HG03571 (cell line): ENCODE measurements at regions not wholly inside any gene's neighbourhood (a gene's known extent, or its start where the extent isn't known, plus 50 kb on each side); places are given as distances from the start of the nearest gene placed in this dataset.
"Not testable (repeated sequence)": the region's sequence is repeated elsewhere in the genome, so short reads cannot be mapped to it uniquely, and the experiment has no call there.

Experiments used
- ATAC-seq: cut with Tn5 transposase; IDR thresholded peaks from one replicate; pipeline ENCODE4 v1.9.1; 2021; ENCODE audit not compliant: unreplicated experiment

DNA sequence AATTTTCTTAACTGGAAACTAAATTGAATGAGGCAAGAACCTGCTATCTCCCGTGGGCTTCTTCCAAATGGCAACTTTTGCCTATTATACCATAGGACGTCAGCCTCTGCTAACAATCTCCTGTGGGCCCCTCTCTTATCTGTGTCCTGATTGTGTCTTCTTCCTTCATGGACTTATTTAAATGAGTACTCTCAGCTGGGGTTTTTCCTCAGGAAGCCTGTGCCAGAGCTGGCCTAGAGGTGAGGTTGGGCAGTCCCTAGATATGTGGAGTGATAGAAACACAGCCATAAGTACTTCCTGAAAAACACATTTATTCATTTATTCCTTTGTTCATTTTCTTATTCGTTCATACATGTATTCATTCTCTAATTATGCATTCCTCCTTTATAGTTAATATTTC is 712.5 kb upstream of the SLIT2 start:
- ATAC-seq, result no peak

DNA sequence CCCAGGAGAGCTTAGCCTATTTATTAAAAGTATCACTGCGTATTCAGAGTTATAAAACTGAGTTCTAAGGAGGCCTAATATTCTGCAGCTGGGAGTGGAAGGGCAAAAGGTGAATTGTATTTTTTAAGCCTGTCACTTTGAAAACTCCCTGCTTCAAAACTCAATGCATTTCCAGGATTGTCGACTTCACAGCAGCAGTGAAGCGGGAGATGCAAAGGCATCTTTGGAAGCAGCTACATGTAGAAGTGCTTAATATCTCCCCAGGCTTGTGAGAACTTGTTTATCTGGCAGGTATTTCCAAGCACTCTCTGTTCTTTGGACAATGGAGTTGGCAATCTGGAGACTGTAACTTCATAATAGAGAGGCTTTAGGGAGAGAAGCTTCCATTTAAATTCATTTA is 717.5 kb upstream of the SLIT2 start:
- no peak for ATAC-seq

DNA sequence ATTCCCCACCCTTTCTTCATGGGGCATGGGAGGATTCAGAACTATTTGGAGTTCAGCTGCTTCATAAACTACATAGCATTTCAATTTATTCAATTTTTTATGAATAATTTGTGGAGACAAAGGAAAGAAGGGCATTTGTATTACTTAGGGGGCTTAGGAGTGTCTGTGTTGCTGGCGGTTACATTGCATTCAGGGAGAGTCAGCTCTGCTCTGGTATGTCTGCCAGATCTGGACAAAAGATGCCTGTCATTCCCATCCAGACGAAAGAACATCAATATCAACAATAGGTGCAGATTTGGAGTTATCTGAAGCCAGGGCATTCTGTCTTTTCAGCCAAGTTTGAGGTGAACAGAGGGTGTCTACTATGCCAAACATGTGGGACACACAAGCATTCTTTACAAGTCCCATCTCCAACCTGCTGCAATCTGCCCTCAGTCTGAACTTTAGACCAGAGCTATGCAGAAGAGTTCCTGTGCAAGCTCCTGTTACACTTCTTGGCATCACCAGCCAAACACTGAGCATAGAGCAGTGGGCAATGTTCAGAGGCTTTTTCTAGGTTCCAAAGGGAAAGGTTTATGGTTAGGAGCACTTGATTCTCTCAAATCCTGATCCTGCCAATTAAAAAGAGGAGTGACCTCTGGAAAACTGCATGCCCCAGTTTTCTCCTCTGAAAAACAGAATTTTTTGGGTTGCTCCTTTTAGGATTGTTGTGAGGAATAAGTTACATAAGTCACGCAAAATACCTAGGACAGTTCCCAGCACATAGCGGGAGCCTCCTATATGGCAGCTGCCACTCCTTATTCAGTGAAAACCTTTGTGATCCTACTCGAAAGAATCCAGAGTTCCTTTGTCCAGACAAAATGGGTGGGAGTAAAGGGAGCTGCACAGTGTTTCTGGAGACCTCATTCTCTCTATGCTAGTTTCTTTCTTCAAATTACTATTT is 719.5 kb upstream of the SLIT2 start:
- no peak for ATAC-seq

DNA sequence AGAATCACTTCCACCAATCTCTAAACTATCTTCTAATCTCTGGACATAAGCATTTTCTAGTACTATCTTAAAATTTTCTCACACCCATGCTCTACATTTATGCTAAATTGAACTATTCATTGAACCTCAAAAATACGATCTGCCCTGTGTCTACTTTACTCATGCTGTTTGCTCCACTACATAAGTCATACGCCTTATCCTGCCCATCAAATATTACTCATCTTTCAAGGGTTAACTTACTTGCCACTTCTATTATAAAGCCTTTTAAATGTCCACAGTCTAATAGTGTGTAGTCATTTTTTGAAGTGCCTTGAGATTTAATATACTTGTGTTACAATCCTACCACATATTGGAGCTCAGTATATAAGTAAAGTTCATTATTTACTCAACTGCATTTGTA is 727.7 kb upstream of the SLIT2 start:
- ATAC-seq, result no peak

DNA sequence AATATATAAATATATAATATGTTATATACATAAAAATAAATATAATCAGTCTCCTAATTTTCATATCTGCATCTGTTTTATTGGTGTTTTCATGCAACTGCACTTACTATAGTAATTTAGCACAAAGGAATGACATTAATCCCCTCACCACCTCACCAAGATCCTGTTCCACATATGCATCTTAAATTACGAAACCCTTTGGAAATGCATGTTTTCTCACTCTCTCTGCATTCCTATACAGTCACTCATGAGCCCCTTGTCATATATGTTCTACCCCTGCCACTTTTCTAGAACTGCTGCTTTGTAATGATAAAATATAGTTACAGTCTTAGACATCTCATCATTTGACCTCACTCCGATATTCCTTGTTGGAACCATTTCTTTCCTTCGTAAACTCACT is 728.7 kb upstream of the SLIT2 start:
- no peak for ATAC-seq

DNA sequence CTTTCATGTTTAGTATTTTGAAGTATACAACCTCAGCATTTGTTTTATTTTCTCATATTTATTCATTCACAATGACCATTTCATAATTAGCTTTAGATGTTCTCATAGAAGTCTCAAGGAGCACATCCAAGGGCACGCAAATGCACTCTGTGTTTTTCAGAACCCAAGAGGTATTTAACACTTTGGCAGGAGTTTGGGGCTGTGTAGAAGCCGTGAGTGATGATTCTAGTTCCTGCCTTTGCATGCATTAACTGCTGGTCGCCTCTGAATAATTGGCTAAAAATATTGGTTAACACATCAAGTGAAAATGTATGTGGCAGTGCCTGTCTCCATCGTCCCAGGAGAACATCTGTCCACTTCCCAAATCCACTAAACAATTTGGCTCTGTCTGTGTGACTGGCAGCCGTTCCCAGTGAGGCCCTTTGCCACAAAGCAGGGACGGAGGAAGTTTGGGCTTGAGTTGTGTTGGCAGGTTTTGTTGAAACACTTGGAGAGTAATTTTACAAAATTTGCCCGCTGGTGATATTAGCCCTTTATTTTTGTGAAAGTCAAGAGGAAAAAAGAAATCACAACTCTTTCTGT is 730.7 kb upstream of the SLIT2 start:
- ATAC-seq, result no peak

DNA sequence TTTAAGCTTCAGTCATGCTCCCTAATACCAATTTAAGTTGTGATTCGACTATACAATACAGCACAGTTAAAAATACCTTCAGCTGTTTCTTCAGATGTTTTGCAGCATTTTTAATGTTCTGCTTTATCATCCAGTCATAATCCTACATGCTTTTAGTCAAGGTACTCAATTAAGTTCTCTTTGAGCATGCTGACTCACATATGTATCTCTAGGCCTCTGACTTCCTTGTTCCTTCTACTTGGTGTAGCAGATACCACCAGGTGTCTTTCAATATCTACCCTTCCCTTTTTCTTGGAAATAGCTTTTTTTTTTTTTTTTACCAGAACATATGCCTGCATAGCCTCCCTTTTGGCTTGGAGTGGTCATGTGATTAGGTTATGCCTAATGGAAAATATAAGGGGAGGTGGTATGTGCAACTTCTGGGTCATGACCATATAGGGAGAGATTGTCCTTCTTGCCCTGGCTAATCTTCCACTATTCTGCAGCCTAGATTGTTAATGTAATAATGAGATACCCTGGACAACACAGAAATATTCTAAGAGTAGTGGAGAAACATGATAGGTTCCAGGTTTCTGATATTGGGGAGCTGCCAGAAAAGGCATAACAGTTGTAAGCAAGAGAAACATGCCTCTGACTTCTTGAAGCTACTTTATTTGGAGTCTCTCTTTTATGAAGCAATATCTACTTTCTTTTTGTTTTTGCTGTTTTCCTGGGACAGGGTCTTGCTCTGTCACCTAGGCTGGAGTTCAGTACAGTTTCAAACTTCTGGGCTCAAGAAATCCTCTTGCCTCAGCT is 737.2 kb upstream of the SLIT2 start:
- ATAC-seq, result no peak

DNA sequence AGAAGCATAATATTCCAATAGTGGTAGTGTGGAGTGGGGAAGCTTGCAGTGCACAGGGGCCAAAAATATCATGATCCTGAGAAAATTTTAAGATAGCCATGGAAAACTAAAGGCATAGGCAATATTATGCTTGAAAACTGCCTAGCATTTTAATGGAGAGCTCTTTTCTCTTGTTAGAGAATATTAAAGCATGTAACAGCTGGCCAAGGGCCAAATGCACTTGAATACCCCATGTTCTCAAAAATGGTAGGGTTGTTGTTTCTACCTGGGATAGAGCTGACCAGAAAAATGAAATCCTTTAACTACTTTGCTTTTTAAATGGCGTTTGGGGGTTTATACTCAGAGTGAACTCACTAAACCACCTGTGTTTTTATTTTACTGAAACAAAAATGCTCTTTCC is 739.6 kb upstream of the SLIT2 start:
- ATAC-seq, result no peak

DNA sequence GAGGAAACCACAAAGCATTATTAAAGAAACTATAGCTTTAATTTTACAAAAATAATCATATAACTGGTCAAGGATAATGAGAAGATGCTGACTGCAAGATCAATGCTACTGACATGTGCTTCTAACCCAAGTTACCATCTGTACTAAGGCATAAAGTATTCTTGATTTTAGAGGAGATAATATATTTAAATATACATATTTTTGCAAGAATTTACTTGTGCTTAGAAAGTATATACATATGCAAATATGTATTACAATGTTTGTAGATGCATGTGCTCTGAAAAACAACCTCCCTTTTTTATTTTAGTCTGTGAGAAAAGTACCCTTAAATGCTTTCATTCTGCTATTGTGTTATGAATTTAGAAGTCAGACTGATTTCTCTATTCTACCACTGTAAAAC is 740.7 kb upstream of the SLIT2 start:
- ATAC-seq, result no peak

DNA sequence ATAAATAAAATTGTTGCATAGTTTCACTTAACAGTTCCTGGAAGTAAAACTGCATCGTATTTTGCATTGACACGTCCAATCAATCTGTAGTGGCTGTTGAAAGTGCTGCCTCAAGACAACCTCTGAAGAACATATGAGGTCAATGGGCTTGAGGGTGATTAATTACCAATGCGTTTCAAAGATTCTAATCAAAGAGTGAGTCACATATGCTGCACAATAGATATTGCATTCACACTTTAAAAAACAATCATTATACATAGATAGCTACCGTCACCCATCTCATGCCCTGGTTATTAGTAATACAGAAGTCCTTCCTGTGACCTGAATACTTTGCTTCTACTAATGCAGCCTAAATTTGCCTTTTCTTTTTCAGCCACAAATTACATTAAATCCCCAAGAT is 743.3 kb upstream of the SLIT2 start:
- no peak for ATAC-seq

DNA sequence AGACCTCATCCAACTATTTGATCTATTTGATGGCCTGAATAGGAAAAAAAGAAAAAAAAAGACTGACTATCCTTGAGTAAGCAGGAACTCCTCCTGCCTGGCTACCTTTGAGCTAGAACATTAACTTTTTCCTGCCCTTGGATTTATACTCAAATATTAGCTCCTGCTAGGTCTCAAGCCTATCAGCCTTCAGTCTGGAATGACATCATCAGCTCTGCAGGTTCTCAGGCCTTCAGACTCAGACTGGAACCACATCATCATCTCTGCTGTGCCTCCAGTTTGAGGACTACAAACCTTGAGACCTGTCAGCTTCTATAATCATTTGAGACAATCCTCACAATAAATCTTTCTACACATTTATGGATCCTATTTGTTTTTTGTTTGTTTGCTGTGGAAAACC is 754.0 kb upstream of the SLIT2 start:
- no peak for ATAC-seq

DNA sequence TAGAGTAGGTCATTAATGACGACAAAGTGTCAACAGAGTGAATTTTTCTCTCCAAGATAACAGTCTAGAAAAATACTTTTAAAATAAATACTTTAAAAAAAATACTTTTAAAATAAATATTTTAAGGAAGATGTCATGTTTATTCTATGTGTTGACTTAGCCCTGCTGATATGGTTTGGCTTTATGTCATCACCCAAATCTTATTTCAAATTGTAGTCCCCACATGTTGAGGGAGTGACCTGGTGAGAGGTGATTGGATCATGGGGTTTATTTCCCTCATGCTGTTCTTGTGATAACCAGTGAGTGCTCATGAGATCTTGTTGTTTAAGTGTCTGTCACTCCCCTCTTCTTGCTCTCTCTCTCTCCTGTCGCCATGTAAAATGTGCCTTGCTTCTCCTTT is 754.9 kb upstream of the SLIT2 start:
- no peak for ATAC-seq

DNA sequence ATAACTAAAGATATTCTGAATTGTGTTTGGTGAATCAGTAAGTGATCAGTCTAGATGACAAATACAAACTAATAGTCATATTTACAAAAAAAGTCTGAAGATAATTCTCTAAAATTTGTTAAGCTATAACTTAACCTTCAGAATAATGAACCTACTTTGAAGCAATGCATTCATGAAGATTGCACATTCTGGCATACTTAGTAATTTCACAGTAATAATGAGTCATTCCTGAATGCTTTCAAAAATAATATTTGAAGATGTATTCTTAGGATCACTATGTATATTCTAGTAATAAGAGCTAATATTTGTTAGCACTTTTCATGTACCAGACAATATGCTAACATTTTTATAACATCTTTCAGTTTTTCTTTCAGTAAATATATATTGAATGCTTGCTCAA is 756.7 kb upstream of the SLIT2 start:
- ATAC-seq, result no peak

DNA sequence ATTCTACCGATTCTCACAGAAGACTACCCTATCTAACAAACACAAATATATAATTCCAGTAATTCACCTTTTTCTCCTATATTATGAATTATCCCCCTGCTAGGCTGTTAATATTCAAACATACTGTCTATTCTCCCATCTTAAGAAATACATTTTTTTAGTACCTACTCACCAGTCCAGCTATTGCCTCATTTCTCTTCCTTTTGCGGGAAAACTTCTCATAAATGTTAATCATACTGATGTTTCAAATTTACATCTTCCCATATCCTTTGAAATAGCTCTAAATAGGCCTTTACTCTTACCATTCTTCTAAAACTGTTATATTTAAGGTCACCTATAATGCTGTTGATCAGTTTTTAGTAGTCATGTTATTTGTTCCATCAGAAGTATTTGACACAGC is 759.1 kb upstream of the SLIT2 start:
- no peak for ATAC-seq

DNA sequence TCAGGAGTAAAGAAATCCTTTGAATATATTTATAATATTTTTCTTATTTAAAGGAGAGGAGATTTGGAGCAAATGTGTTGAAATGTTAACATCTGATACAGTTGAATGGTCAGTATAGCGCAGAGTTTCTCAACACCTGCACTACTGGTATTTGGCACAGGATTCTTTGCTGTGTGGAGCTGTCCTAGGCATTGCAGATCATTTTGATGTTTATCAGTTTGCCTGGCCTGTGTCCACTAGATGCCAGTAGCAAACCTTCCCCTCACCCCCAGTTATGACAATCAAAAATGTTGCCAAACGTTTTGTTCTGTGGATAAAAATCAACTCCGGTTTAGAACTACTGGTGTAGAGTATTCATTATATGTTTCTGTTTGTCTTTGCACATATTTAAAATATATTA is 765.3 kb upstream of the SLIT2 start:
- ATAC-seq, result no peak

DNA sequence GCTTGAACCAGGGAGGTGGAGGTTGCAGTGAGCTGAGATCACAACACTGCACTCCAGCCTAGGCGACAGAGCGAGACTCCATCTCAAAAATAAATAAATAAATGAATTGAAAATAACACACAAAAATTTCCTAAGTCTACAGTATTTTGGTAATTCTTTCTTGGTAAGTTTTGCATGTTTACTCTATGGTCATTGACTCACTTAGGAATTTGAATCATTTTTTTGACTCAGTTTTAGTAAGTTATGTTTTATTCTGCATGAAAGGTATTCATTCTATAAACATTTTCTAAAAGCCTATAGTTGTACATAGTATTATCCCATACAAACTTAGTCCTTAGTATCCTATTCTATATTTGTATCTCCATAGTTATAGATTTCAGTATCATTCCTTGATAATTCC is 772.9 kb upstream of the SLIT2 start:
- ATAC-seq, result no peak

DNA sequence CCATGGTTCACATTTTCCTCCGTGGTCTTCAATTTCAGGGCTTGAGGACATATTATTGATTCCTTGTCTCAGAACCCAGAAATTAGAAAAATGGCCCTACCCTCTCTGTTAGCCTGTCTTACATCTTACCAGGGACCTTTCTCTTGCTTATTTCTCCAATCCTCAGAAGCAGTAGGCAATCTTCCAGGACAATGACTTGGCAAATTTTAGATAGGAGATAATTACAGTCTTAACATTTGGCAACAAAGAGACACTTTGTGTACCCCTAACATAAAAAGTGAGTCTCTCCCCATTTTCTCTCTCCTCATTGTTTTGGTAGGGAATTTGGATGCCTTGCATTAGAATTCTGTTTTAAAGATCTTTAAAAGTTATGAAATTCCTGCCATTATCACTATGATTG is 778.1 kb upstream of the SLIT2 start:
- no peak for ATAC-seq

DNA sequence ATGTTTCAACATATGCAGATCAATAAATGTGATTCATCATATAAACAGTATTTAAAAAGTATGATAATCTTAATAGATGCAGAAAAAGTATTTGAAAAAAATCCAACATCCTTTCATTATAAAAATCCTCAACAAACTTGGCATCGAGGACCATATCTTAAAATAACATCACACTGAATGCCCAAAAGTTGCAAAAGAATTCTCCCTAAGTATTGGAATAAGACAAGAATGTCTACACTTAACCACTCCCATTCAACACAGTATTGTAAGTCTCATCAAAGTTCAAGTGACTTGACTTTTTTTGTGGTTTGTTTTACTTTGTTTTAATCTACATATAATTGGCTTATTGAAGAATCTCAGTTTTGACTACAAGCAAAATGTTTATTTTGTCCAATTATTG is 779.0 kb upstream of the SLIT2 start:
- no peak for ATAC-seq

DNA sequence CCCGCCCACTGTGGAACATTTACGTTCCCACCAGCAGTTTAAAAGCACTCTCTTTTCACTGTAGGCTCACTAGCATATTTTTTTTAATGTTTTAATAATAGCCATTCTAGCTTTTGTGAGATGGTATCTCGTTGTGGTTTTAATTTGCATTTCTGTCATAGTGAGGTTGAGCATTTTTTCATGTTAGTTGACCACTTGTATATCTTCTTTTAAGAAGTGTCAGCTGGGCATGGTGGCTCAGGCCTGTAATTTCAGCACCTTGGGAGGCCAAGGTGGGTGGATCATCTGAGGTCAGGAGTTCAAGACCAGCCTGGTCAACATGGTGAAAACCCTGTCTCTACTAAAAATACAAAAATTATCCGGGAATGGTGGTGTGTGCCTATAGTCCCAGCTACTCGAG is 781.7 kb upstream of the SLIT2 start:
- ATAC-seq, result not testable (repeated sequence)

DNA sequence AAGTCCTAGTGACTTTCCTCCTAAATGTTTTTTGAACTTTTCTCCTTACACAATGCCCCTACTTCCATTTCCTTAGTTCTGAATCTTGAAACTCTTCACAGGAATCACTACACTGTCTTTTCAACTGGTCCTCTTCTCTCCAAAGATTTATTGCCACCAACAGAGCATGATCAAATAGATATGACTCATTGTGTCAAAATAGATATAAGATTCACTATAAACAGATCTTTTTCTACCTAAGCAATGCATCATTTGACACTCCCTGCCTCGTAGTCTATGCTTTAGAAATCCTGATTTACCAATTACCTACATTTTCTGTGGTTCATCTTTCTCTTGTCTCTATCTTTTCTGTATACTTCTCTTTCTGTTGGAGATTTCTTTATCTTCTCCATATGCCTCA is 789.6 kb upstream of the SLIT2 start:
- no peak for ATAC-seq

DNA sequence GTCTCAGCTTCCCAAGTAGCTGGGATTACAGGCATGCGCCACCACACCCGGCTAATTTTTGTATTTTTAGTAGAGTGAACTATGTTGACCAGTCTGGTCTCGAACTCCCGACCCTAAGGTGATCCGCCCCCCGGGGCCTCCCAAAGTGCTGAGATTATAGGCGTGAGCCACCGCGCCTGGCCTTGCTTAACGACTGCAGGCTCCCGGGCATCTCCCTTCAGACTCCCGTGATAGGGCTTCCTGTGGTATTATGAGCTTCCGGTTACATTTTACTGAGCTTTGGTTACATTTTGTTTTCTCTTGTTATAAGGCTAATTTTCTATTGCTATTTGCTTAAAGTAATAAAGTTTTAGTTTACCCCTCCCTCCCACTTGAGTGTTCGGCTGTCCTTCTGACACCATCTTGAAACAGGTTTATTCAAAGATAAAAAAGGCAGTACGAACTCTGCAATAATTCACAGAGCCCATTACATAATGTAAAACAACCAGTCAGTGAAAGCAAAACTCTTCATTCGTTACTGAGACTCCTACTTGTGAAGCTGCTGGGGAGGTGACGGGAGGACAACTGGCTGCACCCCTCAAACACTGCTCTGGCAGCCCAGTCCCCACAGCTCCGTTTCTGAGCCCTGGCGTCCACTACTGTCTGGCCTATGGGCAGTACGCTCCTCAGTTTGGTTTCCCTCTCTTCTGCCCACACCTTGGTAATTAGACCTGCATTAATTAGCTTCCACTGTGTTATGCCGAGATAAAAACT is 795.7 kb upstream of the SLIT2 start:
- ATAC-seq, result no peak
